ENCODE measurements at regions not wholly inside any gene's neighbourhood (a gene's known extent, or its start where the extent isn't known, plus 50 kb on each side); places are given as distances from the start of the nearest gene placed in this dataset.
A peak's percentile ranks its signal among the peaks of the same experiment; 100 is the strongest.

DNA sequence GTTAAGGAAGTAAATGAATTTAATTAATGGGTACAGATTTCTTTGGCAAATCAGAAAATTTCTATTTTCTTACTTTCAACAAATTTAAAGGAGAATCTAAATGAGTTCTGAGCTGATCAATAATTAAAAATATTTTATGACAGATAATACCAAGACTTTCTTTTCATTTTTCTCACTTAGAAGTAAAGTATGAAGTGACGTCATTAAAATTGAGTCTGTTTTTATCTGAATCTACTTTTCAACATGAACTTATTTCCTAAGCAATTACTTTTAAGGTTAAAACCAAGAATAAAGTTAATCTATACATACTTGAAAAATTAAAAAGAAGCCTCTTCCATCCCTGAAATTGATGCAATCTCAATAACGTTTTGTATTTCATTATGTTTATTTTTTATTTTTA lies 552.8 kb upstream of the ST8SIA4 start:
- intact Hi-C loops (cut with micrococcal nuclease) (no loop called here), in situ Hi-C loops (cut with MboI) (no loop called here)
- DNase-seq (ENCODE audit: extremely low read depth in 1 of 4, low spot score in 3 of 4) (no peak), FAIRE-seq (no peak), ATAC-seq (no peak)
- no peak overlapping the region for H3K27ac ChIP-seq (ENCODE audit: extremely low read depth, low read depth, low read length)
- H3K79me2 ChIP-seq (ENCODE audit: control insufficient read depth, insufficient read depth, low read length) = no peaks in the 10 kb centered on the region
- ChIA-PET CTCF (ENCODE audit: low intra/inter-chr PET ratio) (no interaction called here), POLR2A (no interaction called here)
- H3K27me3 ChIP-seq (ENCODE audit: control insufficient read depth in 2 of 2, insufficient read depth in 2 of 2, low read length in 2 of 2) = no peaks in the 10 kb centered on the region
- no peak overlapping the region for H3K4me2 ChIP-seq (ENCODE audit: insufficient read depth, low read length)
- TF ChIP-seq, protein P1, sequence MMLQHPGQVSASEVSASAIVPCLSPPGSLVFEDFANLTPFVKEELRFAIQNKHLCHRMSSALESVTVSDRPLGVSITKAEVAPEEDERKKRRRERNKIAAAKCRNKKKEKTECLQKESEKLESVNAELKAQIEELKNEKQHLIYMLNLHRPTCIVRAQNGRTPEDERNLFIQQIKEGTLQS (IDR thresholded peaks at IDR 0.05) = peak; percentile 39; the same call in 1 of the 2 replicates
- TF ChIP-seq, protein P1 (CRISPR knock-in tag; conservative IDR thresholded peaks at IDR 0.05) = no peak
- TF ChIP-seq PTBP1 (IDR thresholded peaks at IDR 0.05; ENCODE audit: low read depth, low read length) = no peak
- H3K4me1 ChIP-seq (replicated peaks in 1 of 2; ENCODE audit: control insufficient read depth in 2 of 2, insufficient read depth in 2 of 2, low read length in 2 of 2) = no peaks in the 10 kb centered on the region
- whole genome bisulfite sequencing (ENCODE audit: insufficient coverage, low coverage, missing lambda C conversion rate) = 0% methylated on average over 2 of the region's 2 CpGs
- no TSS peak for BruUV-seq (replicated peaks)
- H3K4me3 ChIP-seq = no peak overlapping the region
- H3K9me3 ChIP-seq (replicated peaks; ENCODE audit: control insufficient read depth, insufficient read depth, low read depth, low read length) = no peaks in the 10 kb centered on the region
- H3K9ac ChIP-seq (ENCODE audit: insufficient read depth in 1 of 2, low read depth in 2 of 2, low read length in 2 of 2) = no peak overlapping the region
- H3K9me1 ChIP-seq (ENCODE audit: control insufficient read depth, insufficient read depth, low read length) = no peaks in the 10 kb centered on the region
- no peaks in the 10 kb centered on the region for H3K36me3 ChIP-seq (ENCODE audit: control insufficient read depth, insufficient read depth, low read length)
- H2AFZ ChIP-seq (ENCODE audit: low read depth, low read length) = no peak overlapping the region
- H4K20me1 ChIP-seq (replicated peaks; ENCODE audit: control insufficient read depth, insufficient read depth, low read length) = no peaks in the 10 kb centered on the region

DNA sequence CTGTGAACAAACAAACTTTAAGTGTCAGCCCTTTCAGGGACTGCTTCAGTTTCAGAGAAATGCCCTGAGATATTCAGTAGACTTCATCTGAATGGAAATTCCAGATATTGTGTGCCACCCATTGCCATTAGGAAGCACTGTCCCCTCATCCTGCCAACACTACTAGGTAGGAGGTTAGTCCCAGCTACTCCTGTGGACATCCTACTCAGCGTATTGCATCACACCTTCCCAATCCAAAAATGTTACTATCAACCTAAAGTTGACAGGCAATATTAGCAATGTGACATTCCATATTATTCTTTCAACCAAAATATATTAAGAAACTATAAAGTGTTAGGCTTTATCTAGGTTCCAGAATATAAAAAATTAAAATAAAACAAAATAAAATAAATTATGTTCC lies 552.0 kb upstream of the ST8SIA4 start:
- TF ChIP-seq, protein P2, sequence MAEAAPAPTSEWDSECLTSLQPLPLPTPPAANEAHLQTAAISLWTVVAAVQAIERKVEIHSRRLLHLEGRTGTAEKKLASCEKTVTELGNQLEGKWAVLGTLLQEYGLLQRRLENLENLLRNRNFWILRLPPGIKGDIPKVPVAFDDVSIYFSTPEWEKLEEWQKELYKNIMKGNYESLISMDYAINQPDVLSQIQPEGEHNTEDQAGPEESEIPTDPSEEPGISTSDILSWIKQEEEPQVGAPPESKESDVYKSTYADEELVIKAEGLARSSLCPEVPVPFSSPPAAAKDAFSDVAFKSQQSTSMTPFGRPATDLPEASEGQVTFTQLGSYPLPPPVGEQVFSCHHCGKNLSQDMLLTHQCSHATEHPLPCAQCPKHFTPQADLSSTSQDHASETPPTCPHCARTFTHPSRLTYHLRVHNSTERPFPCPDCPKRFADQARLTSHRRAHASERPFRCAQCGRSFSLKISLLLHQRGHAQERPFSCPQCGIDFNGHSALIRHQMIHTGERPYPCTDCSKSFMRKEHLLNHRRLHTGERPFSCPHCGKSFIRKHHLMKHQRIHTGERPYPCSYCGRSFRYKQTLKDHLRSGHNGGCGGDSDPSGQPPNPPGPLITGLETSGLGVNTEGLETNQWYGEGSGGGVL (CRISPR knock-in tag; IDR thresholded peaks at IDR 0.05) = no peak
- TF ChIP-seq LEF1 (IDR thresholded peaks at IDR 0.05) (no peak), GATAD2B (IDR thresholded peaks at IDR 0.05; ENCODE audit: borderline replicate concordance) (no peak), PPARD (CRISPR knock-in tag; IDR thresholded peaks at IDR 0.05) (no peak), ZNF217 (CRISPR knock-in tag; IDR thresholded peaks at IDR 0.05) (no peak), CEBPG (CRISPR knock-in tag; IDR thresholded peaks at IDR 0.05) (no peak), CEBPG (tag; conservative IDR thresholded peaks at IDR 0.05 in 1 of 2, IDR thresholded peaks at IDR 0.05 in 1 of 2) (peak in 1 of 2 experiments; percentile 9; a peak in 1 of 4 replicates)
- TF ChIP-seq, protein P3, sequence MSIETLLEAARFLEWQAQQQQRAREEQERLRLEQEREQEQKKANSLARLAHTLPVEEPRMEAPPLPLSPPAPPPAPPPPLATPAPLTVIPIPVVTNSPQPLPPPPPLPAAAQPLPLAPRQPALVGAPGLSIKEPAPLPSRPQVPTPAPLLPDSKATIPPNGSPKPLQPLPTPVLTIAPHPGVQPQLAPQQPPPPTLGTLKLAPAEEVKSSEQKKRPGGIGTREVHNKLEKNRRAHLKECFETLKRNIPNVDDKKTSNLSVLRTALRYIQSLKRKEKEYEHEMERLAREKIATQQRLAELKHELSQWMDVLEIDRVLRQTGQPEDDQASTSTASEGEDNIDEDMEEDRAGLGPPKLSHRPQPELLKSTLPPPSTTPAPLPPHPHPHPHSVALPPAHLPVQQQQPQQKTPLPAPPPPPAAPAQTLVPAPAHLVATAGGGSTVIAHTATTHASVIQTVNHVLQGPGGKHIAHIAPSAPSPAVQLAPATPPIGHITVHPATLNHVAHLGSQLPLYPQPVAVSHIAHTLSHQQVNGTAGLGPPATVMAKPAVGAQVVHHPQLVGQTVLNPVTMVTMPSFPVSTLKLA (conservative IDR thresholded peaks at IDR 0.05) = no peak
- Histone ChIP-seq H3K79me2 (ENCODE audit: control insufficient read depth, insufficient read depth, low read length) (no peaks in the 10 kb centered on the region), H3K9me3 (replicated peaks; ENCODE audit: control insufficient read depth, insufficient read depth, low read depth, low read length) (no peaks in the 10 kb centered on the region), H3K4me3 (no peak overlapping the region), H3K9ac (ENCODE audit: insufficient read depth in 1 of 2, low read depth in 2 of 2, low read length in 2 of 2) (no peak overlapping the region), H2AFZ (ENCODE audit: low read depth, low read length) (no peak overlapping the region), H3K27me3 (ENCODE audit: control insufficient read depth in 2 of 2, insufficient read depth in 2 of 2, low read length in 2 of 2) (no peaks in the 10 kb centered on the region), H3K36me3 (ENCODE audit: control insufficient read depth, insufficient read depth, low read length) (no peaks in the 10 kb centered on the region), H3K4me1 (replicated peaks in 1 of 2; ENCODE audit: control insufficient read depth in 2 of 2, insufficient read depth in 2 of 2, low read length in 2 of 2) (no peaks in the 10 kb centered on the region), H3K27ac (ENCODE audit: extremely low read depth, low read depth, low read length) (no peak overlapping the region), H4K20me1 (replicated peaks; ENCODE audit: control insufficient read depth, insufficient read depth, low read length) (no peaks in the 10 kb centered on the region), H3K4me2 (ENCODE audit: insufficient read depth, low read length) (no peak overlapping the region), H3K9me1 (ENCODE audit: control insufficient read depth, insufficient read depth, low read length) (no peaks in the 10 kb centered on the region)
- POLR2A ChIA-PET = no interaction called here
- DNase-seq (ENCODE audit: extremely low read depth in 1 of 4, low spot score in 3 of 4) (no peak), FAIRE-seq (no peak), ATAC-seq (no peak)
- whole genome bisulfite sequencing (ENCODE audit: insufficient coverage, low coverage, missing lambda C conversion rate) = 13% methylated on average over 1 of the region's 1 CpG
- intact Hi-C loops (cut with micrococcal nuclease) = no loop called here
- BruUV-seq (replicated peaks) = no TSS peak
- CTCF ChIA-PET (ENCODE audit: low intra/inter-chr PET ratio) = no interaction called here
- in situ Hi-C loops (cut with MboI) = no loop called here

Data from K562 (cell line).